A204.1 (cell line): ENCODE measurements at regions not wholly inside any gene's neighbourhood (a gene's known extent, or its start where the extent isn't known, plus 50 kb on each side); places are given as distances from the start of the nearest gene placed in this dataset.

Experiments
- FAIRE-seq: peaks from 2 replicates; lab custom pipeline; 2012; peaks lifted over from hg19 to GRCh38; lab: Jason Lieb, UNC

DNA sequence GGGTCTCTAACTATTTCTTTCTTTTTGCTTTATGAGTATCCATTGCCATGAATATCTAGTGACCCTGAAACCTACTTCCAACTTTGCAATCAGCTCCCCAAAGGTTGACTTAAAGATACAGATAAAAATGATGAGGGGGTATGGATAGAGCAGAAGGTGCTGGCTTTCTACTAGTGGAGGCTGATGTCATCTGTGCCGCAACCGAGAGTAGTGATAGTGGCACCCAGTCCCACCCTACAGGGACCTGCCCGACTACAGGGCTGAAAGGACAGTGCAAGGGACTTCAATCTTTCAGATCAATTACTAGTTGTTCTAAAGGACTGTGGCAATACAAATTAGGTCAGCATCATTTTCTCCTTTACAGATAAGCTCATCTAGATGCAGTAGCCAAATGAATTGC is 806.0 kb downstream of the VRK1 start:
- FAIRE-seq = no peak

DNA sequence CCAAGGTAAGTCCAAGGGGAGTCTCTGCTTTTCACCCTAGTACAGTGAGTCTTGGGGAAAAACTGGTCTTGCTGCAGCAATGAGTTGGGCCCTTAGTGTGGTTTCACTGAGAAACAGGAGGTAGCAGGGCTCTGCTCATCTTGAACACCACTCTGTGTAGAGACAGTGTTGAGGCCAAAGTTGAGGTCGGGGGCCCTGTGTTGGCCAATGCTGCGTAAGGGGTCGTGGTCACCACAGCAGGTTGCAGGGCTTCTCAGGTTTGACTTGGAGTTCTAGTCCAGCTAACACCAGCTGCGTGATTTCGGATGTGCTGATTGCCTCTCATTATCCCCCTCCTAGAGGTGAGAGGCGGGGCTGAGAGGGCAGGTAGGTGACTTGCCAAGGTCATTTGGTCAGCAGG is 807.5 kb downstream of the VRK1 start:
- no peak for FAIRE-seq

- peak; percentile 14 for FAIRE-seq
Observed at GRCh38 chr14:97618401-97618800, 821.2 kb downstream of the VRK1 start.

DNA sequence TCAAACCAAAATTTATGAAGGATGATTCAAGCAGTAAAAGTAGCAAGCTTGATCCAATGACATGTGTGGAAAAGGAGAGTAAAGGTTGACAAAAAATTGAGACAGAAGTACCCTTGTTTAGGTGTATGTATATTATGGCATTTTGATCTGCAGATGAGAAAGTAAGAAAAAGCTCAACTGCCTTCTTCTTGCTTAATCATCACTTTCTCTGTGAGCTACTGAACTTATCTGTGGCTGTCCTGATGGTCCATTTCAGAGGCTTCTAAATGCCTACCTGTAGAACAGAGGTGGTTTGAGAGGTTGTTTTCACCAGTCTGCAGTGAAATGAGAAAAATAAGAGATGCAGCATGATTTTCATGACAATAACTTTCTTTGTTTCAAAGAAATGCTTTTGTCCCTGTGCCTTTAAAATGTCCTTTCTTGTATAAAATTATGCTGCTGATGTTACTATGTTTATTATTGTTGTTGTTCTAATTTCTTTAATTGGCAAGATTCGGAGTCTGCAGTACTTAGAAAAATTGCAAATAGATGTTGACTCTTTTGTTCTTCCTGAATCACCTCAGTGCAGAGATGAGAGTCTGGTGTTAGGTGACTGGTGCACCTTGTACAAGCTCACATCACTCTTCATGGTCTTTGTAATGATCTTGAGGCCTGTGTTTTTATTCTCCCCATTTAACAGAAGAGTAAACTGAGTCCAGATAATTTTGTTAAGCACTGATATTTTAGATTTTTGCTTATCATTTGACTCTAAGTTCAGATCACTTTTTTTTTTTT is 821.9 kb downstream of the VRK1 start:
- no peak for FAIRE-seq

- no peak for FAIRE-seq
Observed at GRCh38 chr14:97620066-97620465, 822.9 kb downstream of the VRK1 start.

DNA sequence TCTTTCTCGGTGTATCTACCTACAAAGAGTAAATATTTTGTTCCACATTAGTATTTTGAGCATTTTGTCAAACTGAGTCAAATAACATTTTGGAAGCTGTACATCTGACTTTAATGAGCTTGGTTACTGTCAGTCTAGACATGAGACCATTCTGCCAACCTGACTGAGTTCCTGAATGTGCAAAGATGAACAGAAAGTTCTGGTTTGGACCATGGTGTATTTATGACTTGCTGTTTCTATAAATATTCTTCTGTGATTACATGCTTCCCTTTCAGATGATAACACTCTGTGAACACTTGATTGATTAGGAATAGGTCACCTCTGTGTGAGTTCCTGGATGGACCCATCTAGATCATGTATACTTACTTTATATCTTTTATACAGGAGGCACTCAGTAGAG is 827.8 kb downstream of the VRK1 start:
- FAIRE-seq = no peak

DNA sequence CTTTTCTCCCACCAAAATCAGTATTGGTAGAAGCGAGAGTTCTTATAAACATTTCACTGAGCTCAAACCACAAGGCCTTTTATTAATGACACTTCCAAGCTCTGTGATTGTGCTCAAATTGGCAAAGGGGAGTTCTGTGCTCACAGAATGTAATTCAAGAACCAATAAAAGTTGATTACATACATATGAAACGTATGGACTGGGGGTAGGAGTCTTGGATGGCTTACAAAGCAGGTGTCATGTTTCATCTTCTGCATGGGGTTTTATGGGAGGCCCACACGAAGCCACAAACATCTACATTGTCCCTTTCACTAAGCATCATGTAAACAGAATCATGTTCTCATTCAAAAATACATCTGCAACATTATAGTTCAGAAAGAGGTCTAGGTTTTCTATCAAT is 828.3 kb downstream of the VRK1 start:
- no peak for FAIRE-seq

GRCh38 chr14:97626088-97626487 is 828.9 kb downstream of the VRK1 start:
- no peak for FAIRE-seq

- no peak for FAIRE-seq
Observed at GRCh38 chr14:97630249-97630648, 833.1 kb downstream of the VRK1 start.

- FAIRE-seq = no peak
Observed at GRCh38 chr14:97633131-97633738, 836.1 kb downstream of the VRK1 start.

GRCh38 chr14:97634751-97635150 is 837.6 kb downstream of the VRK1 start:
- no peak for FAIRE-seq

DNA sequence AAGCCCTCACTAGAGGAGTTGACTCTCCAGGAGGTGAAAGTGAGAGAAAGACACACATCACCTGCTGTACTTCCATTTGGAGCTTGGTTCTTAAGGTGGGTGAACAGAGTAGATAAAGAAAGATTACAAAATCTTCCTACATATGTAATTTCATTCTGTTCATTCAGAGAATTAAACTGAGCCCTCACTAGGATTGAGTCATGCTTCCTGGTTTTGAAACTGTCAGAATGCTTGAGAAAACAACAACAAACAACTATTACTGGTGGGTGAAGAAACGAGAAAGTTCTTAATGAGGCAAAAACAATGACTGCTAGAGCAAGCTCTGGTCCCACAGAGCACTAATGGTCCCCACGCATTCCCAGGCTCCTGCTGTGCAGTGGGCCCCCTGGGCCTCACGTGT is 841.7 kb downstream of the VRK1 start:
- no peak for FAIRE-seq

DNA sequence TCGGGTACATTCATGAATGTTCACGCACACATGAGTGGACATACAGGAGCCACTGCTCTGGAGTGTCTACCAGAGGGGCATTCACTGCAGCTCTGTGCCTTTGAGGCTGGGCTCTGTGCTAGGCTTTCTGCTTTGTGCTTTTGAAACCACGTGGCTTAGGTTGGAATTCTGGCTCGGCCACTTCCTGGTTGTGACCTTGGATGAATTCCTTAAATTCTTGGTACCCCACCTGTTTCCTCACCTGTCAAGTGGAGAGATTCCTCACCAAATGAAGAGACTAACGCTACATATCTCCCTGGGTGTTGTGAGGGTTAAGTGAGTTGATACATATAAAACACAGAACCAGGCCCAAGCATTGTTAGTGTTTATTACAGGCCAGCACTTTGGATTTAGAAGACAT is 842.8 kb downstream of the VRK1 start:
- no peak for FAIRE-seq

DNA sequence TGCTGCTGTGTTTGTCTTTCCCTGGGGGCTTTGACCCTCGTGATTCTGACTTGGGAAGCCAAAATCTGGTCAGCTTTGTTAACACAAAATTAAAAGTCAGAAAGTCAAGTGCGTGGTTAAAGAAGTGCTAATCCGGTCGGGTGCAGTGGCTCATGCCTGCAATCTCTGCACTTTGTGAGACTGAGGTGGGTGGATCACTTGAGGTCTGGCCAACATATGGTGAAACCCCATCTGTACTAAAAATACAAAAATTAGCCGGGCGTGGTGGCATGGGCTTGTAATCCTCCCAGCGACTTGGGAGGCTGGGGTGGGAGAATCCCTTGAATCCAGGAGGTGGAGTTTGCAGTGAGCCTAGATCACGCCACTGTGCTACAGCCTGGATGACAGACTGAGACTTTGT is 844.6 kb downstream of the VRK1 start:
- FAIRE-seq = no peak

GRCh38 chr14:97642631-97643030 is 845.4 kb downstream of the VRK1 start:
- FAIRE-seq = no peak

DNA sequence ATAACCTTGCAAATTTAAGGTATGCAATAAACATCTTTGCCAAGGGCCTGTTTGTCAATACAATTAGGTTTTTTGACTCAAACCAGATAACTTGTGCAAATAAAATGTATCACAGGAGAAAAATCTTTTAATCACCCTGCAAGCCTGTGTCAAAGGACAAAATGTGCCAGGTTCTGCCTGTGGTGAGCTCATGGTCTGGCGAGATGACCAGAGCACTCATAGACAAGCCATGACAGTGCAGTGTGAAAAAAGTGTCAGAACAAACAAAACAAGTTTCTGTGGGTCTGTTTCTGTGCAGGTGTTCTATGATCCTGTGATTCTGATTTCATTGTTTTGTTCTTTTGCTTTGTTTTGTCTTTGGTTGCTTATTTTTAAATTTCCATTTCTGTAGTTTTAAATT is 847.2 kb downstream of the VRK1 start:
- FAIRE-seq = no peak

- FAIRE-seq = no peak
Observed at GRCh38 chr14:97649752-97650151, 852.6 kb downstream of the VRK1 start.

- no peak for FAIRE-seq
Observed at GRCh38 chr14:97655169-97655948, 858.2 kb downstream of the VRK1 start.

DNA sequence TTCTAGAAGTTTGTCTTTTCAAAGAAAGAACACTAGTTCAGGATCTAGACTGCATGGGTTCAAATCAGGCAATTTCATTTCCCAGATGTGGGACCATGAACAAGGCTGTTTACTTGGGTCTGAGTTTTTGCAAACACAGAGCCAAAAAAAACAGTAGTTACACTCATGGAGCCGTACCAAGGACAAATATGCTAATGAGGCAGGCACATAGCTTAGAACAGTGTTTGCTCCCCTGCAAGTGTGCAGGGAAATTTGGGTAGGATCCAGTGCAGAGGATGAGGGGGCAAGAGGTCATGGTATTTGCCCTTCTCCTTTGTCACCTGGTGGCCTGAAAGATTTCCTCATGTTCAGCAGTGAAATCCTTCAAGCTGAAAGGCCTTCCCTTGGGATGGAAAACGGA is 860.4 kb downstream of the VRK1 start:
- no peak for FAIRE-seq

DNA sequence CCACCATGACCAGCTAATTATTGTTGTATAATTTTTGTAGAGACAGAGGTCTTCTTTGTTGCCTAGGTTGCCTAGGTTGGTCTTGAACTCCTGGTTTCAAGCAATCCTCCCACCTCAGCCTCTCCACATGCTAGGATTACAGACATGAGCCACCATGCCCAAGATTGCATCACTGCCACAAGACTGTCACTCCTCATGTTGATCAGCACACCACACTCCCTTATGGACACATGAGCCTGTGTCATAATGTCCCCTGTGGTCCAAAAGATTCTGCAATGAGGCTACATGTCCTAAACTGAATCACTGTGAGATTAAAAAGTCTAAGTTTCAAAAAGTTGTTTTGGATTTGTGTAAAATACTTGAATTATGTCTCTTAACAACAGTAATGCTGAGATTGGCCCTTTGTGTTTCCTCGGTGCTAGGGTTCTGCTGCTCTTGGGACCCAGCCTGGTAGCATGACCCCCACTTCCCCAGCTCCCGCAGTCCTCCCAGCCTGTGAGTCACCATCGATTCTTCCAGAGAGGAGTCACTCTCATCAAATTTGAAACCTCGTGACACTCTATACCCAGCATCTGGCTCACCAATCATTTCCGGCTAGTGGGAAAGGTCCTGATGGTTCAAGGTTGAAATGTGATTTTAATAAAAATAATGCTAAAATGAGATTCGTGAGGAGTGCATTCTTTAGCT is 890.9 kb downstream of the VRK1 start:
- no peak for FAIRE-seq

GRCh38 chr14:97688631-97689336 is 891.6 kb downstream of the VRK1 start:
- no peak for FAIRE-seq

- no peak for FAIRE-seq
Observed at GRCh38 chr14:97692084-97692483, 894.9 kb downstream of the VRK1 start.
